GM21390 (cell line): ENCODE measurements at regions not wholly inside any gene's neighbourhood (a gene's known extent, or its start where the extent isn't known, plus 50 kb on each side); places are given as distances from the start of the nearest gene placed in this dataset.

Source experiments
- ATAC-seq: cut with Tn5 transposase; IDR thresholded peaks from one replicate; pipeline ENCODE4 v1.9.1; 2021; ENCODE audit not compliant: unreplicated experiment

GRCh38 chr4:123455360-123455759, 58.8 kb downstream of the SPRY1 start:
- ATAC-seq: no peak

- no peak for ATAC-seq
These were observed 65.4 kb downstream of the SPRY1 start for GRCh38 chr4:123462007-123462406.

DNA sequence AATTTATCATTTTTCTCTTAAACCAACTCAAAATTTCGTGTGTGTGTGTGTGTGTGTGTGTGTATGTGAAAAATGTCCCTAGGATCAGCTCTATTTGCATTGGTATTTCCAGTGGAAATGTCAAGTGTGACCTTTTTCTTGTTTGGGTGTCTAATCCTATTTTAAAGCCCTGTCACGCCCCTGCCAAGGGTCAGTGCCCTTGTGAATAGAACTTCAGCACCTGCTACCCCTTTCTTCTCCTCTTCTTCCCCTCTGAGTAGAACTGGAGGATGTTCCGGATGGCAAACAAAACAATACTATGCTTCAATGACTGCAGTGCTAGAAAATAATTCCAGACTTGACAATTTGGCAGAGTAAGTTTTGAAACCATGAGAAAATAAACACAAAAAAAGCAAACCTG, 67.3 kb downstream of the SPRY1 start:
- ATAC-seq: no peak

- ATAC-seq: no peak
These were observed 68.8 kb downstream of the SPRY1 start for GRCh38 chr4:123465416-123465815.

DNA sequence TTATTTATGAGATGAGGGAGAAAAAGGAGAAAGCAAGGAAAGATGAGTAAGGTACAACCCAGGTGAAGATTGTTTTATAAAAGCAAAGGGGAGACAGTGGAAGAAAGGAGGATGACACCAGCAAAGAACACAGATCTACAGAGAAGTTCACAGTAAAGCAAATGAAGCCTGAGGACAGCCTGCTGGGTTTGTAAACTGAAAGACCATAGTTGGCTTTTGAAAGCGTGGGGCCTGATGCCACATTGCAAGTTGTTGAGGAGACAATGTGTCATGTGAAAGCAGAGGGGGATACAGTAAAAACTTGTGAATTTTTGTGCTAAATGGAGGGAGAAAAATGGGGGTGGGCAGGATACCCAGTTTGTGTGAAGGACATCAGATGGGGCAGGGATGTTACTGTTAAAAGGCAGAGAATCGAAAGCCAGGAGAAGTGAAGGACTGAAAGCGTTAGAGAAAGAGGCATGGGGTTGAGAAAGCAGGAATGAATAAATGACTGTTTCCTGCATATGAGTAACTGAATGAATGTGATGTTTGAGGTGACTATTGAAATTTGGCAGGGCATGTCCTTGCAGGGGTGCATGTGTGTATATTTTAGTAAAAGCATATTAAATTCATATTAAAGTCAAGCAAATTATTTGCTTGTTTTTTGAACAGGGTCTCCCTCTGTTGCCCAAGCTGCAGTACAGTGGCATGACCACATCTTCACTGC, 69.6 kb downstream of the SPRY1 start:
- no peak for ATAC-seq

- ATAC-seq: no peak
These were observed 72.0 kb downstream of the SPRY1 start for GRCh38 chr4:123468479-123469031.

GRCh38 chr4:123469245-123469644, 72.7 kb downstream of the SPRY1 start:
- ATAC-seq: no peak

GRCh38 chr4:123469696-123470095, 73.1 kb downstream of the SPRY1 start:
- ATAC-seq: no peak

GRCh38 chr4:123470640-123471039, 74.0 kb downstream of the SPRY1 start:
- ATAC-seq: no peak

DNA sequence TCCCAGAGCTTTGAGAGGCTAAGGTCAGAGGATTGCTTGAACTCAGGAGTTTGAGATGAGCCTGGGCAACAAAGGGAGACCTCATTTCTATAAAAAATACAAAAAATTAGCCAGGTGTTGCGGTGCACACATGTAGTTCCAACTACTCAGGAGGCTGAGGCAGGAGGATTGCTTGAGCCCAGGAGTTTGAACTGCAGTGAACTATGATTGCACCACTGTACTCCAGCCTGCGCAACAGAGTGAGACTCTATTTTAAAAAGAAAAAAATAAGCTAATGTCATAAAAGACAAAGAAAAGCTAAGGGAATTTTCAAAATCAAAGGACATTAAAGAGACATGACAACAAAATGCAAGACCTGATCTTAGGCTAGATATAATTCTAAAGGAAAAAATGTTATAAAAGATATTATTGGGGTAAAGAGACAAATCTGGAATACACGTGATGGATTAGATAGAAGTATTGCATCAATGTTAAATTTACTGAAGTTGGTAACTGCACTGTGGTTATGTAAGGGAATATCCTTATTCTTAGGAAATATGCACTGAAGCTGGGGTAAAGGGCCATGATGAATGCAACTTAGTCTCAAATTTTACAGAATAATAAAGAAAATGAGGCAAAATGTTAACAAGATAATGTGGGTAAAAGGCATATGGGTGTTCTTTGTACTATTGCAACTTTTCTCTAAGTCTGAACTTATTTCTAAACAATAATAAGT, 75.2 kb downstream of the SPRY1 start:
- no peak for ATAC-seq

DNA sequence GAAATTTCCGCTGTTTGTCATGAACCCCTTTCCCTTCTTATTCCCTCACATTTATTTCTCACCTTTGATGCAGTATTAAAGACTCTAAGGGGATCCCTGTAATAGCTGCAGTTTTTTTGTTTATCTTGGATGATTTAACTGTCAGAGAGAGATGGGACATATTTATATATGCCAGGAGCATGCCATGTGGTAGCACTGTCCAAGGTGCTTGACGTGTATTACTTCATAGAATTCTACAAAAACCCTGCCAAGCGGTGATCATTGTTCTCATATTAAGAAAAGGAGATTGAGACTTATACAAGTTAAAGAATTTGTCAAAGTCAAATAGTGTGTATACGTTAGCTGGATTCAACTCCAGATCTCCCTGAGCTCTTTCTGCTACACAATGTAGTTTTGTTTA, 78.2 kb downstream of the SPRY1 start:
- ATAC-seq: no peak

DNA sequence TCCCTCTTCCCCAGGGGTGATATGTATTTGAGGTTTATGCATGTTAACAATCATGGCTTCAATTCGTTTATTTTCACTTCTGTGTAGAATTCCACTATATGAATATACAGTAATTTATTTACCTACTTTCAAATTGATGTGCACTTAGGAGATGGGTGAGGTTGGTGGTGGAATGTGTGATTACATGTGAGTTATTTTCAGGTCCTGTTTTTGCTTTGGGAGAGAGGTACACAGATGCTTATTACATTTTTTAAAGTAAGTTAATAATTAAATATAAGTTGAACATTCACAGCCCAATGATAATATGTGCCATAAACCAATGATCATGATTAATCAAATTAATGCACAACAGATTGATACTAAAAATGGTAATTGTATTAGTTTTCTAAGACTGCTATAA, 79.5 kb downstream of the SPRY1 start:
- no peak for ATAC-seq

DNA sequence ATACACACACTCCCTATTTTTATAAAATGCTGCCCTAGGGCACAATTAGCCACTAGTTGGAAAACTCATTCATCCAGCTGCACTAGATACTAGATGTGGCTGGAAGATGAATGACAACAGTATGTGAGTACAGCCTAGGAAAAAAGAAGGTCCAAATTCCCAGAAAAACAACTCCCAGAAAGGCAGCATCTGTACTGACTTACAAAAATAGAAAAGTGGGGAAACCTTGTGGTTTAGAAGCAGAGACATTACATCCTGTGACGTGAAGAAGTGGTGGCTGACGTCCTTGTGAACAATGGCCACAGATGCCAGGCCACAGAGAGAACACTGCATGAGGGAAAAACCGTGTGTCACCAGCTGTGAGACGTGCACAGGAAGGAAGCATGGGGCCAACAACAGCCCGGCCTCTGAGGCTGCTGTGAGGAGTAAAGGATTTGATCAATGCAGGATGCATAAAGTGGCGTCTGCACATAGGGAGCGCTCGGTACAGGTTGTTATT, 81.2 kb downstream of the SPRY1 start:
- ATAC-seq: peak; percentile 48

- no peak for ATAC-seq
These were observed 82.3 kb downstream of the SPRY1 start for GRCh38 chr4:123478859-123479345.

GRCh38 chr4:123479944-123480343, 83.3 kb downstream of the SPRY1 start:
- no peak for ATAC-seq

DNA sequence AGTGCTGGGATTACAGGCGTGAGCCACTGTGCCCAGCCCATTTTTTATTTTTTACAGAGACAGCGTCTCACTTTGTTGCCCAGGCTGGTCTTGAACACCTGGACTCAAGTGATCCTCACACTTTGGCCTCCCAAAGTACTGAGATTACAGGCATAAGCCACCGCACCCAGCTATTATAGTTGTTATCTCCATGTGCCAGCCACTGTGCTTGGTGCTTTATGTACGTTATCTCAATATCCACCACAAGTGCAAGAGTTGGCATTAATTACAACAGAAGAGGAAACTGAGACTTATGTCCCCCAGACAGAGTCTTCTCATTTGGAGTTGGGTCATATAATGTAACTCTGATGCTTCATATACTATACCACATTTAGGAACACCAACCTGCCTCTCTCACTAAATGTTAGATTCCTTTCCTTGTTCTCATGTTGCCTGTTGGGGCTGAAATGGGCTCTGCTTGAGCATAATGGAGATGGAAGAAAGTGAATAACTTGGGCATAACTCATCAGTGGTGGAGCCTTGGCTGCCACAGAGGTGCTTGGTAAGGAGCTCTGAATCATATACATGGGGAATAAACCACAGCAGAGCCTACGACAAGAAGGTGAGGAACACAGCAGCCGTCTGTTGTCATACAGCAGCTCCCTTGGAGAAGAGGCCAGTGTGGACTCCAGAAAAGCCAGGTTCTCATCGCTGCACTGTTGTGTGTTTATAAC, 84.3 kb downstream of the SPRY1 start:
- no peak for ATAC-seq

DNA sequence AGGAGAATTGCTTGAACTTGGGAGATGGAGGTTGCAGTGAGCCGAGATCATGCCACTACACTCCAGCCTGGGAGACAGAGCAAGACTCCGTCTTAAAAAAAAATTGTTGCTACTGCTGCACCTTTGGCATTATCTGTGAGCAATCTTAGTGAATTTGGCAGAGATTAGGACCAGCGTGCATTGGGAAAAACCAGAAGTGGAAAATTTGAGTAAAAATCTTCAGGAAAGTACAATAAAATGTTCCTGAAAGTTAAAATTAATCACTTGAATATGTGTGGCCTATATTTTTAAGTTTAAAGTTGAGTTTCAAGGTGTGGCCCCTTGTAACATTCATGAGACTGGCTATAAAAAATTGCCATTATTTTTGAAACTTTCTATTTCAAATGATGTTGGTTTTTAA, 85.1 kb downstream of the SPRY1 start:
- no peak for ATAC-seq

- ATAC-seq: no peak
These were observed 87.8 kb downstream of the SPRY1 start for GRCh38 chr4:123484291-123484926.

DNA sequence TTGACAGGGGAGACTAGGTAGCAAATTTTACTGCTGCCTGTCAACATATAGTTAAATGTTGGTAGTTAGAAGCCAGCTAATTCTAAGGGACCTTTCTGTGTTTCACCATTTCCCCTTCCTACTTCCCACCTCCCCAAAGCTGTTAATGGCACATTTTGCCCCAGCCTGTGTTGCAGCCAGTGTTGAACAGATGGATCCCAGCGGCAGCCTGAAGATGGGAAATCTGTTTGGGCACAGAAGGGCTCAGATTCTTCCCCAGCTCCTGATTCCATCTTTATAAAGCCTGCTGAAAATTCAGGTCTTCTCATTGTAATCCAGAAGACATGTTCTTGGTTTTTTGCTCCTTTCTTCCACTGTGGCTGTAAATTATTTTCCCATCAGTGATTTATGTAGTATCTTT, 89.0 kb downstream of the SPRY1 start:
- no peak for ATAC-seq

DNA sequence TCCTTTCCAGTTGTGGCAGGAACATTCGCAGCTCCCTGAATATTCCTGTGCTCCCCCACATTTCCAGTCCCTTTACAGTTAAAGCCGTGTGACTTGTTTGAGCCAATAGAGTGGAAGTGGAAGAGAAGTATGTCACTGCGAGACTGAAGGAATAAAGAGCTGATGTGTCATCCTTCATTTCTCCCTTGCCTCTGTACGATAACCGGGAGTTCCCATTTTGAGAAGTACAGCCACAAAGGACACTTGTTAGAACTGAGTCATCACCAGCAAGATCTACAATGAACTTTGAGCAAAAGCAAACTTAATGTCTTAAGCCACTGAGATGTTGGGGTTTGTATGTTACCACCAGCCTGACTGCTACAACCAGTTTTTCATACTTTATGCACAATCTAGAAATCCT, 92.3 kb downstream of the SPRY1 start:
- ATAC-seq: no peak

DNA sequence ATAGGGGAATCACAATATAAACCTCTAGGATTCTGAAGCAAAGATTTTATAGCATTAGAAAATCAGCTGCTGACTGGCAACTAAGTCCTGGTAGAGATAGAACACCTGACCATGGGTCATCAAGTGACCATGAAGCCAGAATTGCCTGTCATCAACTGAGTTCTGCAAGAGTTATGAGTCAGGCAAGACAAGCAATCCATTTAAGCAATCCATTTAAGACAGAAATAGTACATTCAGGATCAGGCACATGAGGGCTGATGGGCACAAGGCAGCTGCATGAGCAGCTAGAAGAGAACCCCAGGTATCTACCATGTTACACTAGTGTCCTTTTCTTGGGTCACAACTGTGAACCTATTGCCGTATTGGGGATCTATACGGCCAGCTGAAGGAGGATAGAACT, 98.9 kb downstream of the SPRY1 start:
- no peak for ATAC-seq
